ENCODE measurements at regions not wholly inside any gene's neighbourhood (a gene's known extent, or its start where the extent isn't known, plus 50 kb on each side); places are given as distances from the start of the nearest gene placed in this dataset.

DNA sequence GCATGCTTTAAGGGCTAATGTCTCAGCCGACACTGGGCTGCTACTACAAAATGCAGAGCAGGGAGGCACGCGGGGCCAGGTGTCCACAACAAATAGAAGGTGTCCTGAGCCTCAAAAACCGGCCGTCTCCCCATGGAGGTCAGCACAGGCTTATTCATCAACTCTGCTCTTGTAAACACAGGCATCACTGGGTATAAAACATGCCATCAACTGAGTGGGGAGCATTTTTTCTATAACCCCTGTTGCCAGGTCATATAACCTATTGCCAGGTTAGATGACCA is 271.6 kb downstream of the AUH start (continued):
- TF ChIP-seq EZH2 (IDR thresholded peaks at IDR 0.05; ENCODE audit: low read depth, unreplicated experiment) (no peak), JUNB (IDR thresholded peaks at IDR 0.05; ENCODE audit: unreplicated experiment) (no peak)
- TF ChIP-seq, protein P1, sequence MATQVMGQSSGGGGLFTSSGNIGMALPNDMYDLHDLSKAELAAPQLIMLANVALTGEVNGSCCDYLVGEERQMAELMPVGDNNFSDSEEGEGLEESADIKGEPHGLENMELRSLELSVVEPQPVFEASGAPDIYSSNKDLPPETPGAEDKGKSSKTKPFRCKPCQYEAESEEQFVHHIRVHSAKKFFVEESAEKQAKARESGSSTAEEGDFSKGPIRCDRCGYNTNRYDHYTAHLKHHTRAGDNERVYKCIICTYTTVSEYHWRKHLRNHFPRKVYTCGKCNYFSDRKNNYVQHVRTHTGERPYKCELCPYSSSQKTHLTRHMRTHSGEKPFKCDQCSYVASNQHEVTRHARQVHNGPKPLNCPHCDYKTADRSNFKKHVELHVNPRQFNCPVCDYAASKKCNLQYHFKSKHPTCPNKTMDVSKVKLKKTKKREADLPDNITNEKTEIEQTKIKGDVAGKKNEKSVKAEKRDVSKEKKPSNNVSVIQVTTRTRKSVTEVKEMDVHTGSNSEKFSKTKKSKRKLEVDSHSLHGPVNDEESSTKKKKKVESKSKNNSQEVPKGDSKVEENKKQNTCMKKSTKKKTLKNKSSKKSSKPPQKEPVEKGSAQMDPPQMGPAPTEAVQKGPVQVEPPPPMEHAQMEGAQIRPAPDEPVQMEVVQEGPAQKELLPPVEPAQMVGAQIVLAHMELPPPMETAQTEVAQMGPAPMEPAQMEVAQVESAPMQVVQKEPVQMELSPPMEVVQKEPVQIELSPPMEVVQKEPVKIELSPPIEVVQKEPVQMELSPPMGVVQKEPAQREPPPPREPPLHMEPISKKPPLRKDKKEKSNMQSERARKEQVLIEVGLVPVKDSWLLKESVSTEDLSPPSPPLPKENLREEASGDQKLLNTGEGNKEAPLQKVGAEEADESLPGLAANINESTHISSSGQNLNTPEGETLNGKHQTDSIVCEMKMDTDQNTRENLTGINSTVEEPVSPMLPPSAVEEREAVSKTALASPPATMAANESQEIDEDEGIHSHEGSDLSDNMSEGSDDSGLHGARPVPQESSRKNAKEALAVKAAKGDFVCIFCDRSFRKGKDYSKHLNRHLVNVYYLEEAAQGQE (IDR thresholded peaks at IDR 0.05; ENCODE audit: unreplicated experiment), result no peak

DNA sequence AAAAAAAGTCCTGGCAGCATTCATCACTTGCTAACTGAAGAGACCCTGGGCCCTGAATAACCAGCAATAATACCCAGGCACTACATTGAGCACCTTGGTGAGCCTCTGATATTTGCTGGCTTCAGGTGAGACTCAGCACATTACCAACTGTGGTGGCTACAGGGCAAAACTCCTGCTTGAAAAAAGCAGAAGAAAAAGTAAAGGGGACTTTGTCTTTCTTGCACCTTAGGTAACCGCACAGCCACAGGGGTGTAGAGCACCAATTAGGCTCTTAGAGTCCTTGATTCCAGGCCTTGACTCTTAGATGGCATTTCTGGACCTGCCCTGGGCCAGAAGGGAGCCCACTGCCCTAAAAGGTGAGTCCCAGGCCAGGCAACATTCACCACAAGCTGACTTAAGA is 269.5 kb downstream of the AUH start:
- Histone ChIP-seq H2AFZ (no peak overlapping the region), H3K9me2 (ENCODE audit: insufficient read depth) (peaks cover 2% of the 10 kb centered on the region), H4K20me1 (replicated peaks; ENCODE audit: insufficient read depth) (no peaks in the 10 kb centered on the region), H3K4me1 (ENCODE audit: insufficient read depth) (no peaks in the 10 kb centered on the region), H3K79me2 (replicated peaks; ENCODE audit: insufficient read depth) (no peaks in the 10 kb centered on the region), H3K4me2 (no peak overlapping the region), H3F3A (replicated peaks; ENCODE audit: low read depth) (no peaks in the 10 kb centered on the region), H3K27me3 (ENCODE audit: insufficient read depth) (no peaks in the 10 kb centered on the region), H3K4me3 (no peak overlapping the region), H3K36me3 (ENCODE audit: insufficient read depth) (no peaks in the 10 kb centered on the region), H3K27ac (ENCODE audit: low read depth) (no peak overlapping the region)
- Mint-ChIP-seq H3K9me3 (no peaks in the 10 kb centered on the region; the same call in none of the 3 replicates), H3K4me1 (peaks cover 4% of the 10 kb centered on the region; the same call in 1 of the 3 replicates), H3K36me3 (ENCODE audit: low read depth) (no peaks in the 10 kb centered on the region; the same call in 1 of the 3 replicates), H3K4me3 (no peak overlapping the region), H3K27me3 (ENCODE audit: insufficient read depth, low read depth, poor library complexity) (peaks cover 1% of the 10 kb centered on the region), H3K27ac (no peak overlapping the region)
- ATAC-seq, result no peak
- DNase-seq (ENCODE audit: low spot score), result no peak
- TF ChIP-seq CREB1 (CRISPR knock-in tag; IDR thresholded peaks at IDR 0.05; ENCODE audit: low read depth), result no peak
- TF ChIP-seq NANOG (IDR thresholded peaks at IDR 0.05; ENCODE audit: borderline replicate concordance), result no peak
- TF ChIP-seq JUNB (IDR thresholded peaks at IDR 0.05; ENCODE audit: unreplicated experiment), result no peak
- no peak for TF ChIP-seq EZH2phosphoT487 (IDR thresholded peaks at IDR 0.05; ENCODE audit: unreplicated experiment)
- TF ChIP-seq, protein P2, sequence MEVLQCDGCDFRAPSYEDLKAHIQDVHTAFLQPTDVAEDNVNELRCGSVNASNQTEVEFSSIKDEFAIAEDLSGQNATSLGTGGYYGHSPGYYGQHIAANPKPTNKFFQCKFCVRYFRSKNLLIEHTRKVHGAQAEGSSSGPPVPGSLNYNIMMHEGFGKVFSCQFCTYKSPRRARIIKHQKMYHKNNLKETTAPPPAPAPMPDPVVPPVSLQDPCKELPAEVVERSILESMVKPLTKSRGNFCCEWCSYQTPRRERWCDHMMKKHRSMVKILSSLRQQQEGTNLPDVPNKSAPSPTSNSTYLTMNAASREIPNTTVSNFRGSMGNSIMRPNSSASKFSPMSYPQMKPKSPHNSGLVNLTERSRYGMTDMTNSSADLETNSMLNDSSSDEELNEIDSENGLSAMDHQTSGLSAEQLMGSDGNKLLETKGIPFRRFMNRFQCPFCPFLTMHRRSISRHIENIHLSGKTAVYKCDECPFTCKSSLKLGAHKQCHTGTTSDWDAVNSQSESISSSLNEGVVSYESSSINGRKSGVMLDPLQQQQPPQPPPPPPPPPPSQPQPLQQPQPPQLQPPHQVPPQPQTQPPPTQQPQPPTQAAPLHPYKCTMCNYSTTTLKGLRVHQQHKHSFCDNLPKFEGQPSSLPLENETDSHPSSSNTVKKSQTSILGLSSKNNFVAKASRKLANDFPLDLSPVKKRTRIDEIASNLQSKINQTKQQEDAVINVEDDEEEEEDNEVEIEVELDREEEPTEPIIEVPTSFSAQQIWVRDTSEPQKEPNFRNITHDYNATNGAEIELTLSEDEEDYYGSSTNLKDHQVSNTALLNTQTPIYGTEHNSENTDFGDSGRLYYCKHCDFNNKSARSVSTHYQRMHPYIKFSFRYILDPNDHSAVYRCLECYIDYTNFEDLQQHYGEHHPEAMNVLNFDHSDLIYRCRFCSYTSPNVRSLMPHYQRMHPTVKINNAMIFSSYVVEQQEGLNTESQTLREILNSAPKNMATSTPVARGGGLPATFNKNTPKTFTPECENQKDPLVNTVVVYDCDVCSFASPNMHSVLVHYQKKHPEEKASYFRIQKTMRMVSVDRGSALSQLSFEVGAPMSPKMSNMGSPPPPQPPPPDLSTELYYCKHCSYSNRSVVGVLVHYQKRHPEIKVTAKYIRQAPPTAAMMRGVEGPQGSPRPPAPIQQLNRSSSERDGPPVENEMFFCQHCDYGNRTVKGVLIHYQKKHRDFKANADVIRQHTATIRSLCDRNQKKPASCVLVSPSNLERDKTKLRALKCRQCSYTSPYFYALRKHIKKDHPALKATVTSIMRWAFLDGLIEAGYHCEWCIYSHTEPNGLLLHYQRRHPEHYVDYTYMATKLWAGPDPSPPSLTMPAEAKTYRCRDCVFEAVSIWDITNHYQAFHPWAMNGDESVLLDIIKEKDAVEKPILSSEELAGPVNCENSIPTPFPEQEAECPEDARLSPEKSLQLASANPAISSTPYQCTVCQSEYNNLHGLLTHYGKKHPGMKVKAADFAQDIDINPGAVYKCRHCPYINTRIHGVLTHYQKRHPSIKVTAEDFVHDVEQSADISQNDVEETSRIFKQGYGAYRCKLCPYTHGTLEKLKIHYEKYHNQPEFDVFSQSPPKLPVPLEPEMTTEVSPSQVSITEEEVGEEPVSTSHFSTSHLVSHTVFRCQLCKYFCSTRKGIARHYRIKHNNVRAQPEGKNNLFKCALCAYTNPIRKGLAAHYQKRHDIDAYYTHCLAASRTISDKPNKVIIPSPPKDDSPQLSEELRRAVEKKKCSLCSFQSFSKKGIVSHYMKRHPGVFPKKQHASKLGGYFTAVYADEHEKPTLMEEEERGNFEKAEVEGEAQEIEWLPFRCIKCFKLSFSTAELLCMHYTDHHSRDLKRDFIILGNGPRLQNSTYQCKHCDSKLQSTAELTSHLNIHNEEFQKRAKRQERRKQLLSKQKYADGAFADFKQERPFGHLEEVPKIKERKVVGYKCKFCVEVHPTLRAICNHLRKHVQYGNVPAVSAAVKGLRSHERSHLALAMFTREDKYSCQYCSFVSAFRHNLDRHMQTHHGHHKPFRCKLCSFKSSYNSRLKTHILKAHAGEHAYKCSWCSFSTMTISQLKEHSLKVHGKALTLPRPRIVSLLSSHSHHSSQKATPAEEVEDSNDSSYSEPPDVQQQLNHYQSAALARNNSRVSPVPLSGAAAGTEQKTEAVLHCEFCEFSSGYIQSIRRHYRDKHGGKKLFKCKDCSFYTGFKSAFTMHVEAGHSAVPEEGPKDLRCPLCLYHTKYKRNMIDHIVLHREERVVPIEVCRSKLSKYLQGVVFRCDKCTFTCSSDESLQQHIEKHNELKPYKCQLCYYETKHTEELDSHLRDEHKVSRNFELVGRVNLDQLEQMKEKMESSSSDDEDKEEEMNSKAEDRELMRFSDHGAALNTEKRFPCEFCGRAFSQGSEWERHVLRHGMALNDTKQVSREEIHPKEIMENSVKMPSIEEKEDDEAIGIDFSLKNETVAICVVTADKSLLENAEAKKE (CRISPR knock-in tag; IDR thresholded peaks at IDR 0.05), result no peak
- no peak for TF ChIP-seq STAT1 (IDR thresholded peaks at IDR 0.05; ENCODE audit: unreplicated experiment)
- TF ChIP-seq, protein P3, sequence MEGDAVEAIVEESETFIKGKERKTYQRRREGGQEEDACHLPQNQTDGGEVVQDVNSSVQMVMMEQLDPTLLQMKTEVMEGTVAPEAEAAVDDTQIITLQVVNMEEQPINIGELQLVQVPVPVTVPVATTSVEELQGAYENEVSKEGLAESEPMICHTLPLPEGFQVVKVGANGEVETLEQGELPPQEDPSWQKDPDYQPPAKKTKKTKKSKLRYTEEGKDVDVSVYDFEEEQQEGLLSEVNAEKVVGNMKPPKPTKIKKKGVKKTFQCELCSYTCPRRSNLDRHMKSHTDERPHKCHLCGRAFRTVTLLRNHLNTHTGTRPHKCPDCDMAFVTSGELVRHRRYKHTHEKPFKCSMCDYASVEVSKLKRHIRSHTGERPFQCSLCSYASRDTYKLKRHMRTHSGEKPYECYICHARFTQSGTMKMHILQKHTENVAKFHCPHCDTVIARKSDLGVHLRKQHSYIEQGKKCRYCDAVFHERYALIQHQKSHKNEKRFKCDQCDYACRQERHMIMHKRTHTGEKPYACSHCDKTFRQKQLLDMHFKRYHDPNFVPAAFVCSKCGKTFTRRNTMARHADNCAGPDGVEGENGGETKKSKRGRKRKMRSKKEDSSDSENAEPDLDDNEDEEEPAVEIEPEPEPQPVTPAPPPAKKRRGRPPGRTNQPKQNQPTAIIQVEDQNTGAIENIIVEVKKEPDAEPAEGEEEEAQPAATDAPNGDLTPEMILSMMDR (conservative IDR thresholded peaks at IDR 0.05; ENCODE audit: low read depth in 2 of 2), result no peak
- TF ChIP-seq, protein P4, sequence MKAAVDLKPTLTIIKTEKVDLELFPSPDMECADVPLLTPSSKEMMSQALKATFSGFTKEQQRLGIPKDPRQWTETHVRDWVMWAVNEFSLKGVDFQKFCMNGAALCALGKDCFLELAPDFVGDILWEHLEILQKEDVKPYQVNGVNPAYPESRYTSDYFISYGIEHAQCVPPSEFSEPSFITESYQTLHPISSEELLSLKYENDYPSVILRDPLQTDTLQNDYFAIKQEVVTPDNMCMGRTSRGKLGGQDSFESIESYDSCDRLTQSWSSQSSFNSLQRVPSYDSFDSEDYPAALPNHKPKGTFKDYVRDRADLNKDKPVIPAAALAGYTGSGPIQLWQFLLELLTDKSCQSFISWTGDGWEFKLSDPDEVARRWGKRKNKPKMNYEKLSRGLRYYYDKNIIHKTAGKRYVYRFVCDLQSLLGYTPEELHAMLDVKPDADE (IDR thresholded peaks at IDR 0.05), result no peak
- no peak for TF ChIP-seq ZNF114 (CRISPR knock-in tag; IDR thresholded peaks at IDR 0.05)
- no peak for TF ChIP-seq POLR2AphosphoS5 (IDR thresholded peaks at IDR 0.05; ENCODE audit: low read depth)
